ENCODE measurements at regions not wholly inside any gene's neighbourhood (a gene's known extent, or its start where the extent isn't known, plus 50 kb on each side); places are given as distances from the start of the nearest gene placed in this dataset.

GRCh38 chr11:87754685-87755084 is 420.6 kb downstream of the RAB38 start:
- Histone ChIP-seq H3K27ac (ENCODE audit: low read depth, low read length) (no peak overlapping the region), H3K9me3 (ENCODE audit: control insufficient read depth in 3 of 3, low read length in 3 of 3) (no peaks in the 10 kb centered on the region), H3K27me3 (ENCODE audit: control insufficient read depth in 3 of 3, insufficient read depth in 3 of 3, low read length in 3 of 3) (no peaks in the 10 kb centered on the region), H3K36me3 (ENCODE audit: control insufficient read depth in 3 of 3, insufficient read depth in 3 of 3, low read length in 3 of 3) (no peaks in the 10 kb centered on the region), H3K4me3 (ENCODE audit: low read length in 3 of 3) (no peak overlapping the region), H3K9ac (ENCODE audit: low read depth in 1 of 3, low read length in 3 of 3) (no peak overlapping the region), H3K4me1 (ENCODE audit: control insufficient read depth in 3 of 3, insufficient read depth in 3 of 3, low read length in 3 of 3) (no peaks in the 10 kb centered on the region)

- Histone ChIP-seq H3K36me3 (ENCODE audit: control insufficient read depth in 3 of 3, insufficient read depth in 3 of 3, low read length in 3 of 3) (no peaks in the 10 kb centered on the region), H3K9me3 (ENCODE audit: control insufficient read depth in 3 of 3, low read length in 3 of 3) (no peaks in the 10 kb centered on the region), H3K27ac (ENCODE audit: low read depth, low read length) (no peak overlapping the region), H3K27me3 (ENCODE audit: control insufficient read depth in 3 of 3, insufficient read depth in 3 of 3, low read length in 3 of 3) (no peaks in the 10 kb centered on the region), H3K4me3 (ENCODE audit: low read length in 3 of 3) (no peak overlapping the region), H3K4me1 (ENCODE audit: control insufficient read depth in 3 of 3, insufficient read depth in 3 of 3, low read length in 3 of 3) (no peaks in the 10 kb centered on the region), H3K9ac (ENCODE audit: low read depth in 1 of 3, low read length in 3 of 3) (no peak overlapping the region)
Measured at GRCh38 chr11:87753143-87753542, 422.1 kb downstream of the RAB38 start.

GRCh38 chr11:87743007-87743406 is 432.2 kb downstream of the RAB38 start:
- no peaks in the 10 kb centered on the region for H3K27me3 ChIP-seq (ENCODE audit: control insufficient read depth in 3 of 3, insufficient read depth in 3 of 3, low read length in 3 of 3)
- no peaks in the 10 kb centered on the region for H3K9me3 ChIP-seq (ENCODE audit: control insufficient read depth in 3 of 3, low read length in 3 of 3)
- no peak overlapping the region for H3K27ac ChIP-seq (ENCODE audit: low read depth, low read length)

GRCh38 chr11:87740968-87741367 is 434.3 kb downstream of the RAB38 start:
- H3K27ac ChIP-seq (ENCODE audit: low read depth, low read length): no peak overlapping the region
- H3K36me3 ChIP-seq (ENCODE audit: control insufficient read depth in 3 of 3, insufficient read depth in 3 of 3, low read length in 3 of 3): no peaks in the 10 kb centered on the region
- no peak overlapping the region for H3K9ac ChIP-seq (ENCODE audit: low read depth in 1 of 3, low read length in 3 of 3)
- no peaks in the 10 kb centered on the region for H3K9me3 ChIP-seq (ENCODE audit: control insufficient read depth in 3 of 3, low read length in 3 of 3)
- no peaks in the 10 kb centered on the region for H3K4me1 ChIP-seq (ENCODE audit: control insufficient read depth in 3 of 3, insufficient read depth in 3 of 3, low read length in 3 of 3)
- H3K4me3 ChIP-seq (ENCODE audit: low read length in 3 of 3): no peak overlapping the region
- H3K27me3 ChIP-seq (ENCODE audit: control insufficient read depth in 3 of 3, insufficient read depth in 3 of 3, low read length in 3 of 3): no peaks in the 10 kb centered on the region

More at GRCh38 chr11:87743007-87743406, 432.2 kb downstream of the RAB38 start:
- Histone ChIP-seq H3K4me1 (ENCODE audit: control insufficient read depth in 3 of 3, insufficient read depth in 3 of 3, low read length in 3 of 3) (no peaks in the 10 kb centered on the region), H3K9ac (ENCODE audit: low read depth in 1 of 3, low read length in 3 of 3) (no peak overlapping the region), H3K4me3 (ENCODE audit: low read length in 3 of 3) (no peak overlapping the region), H3K36me3 (ENCODE audit: control insufficient read depth in 3 of 3, insufficient read depth in 3 of 3, low read length in 3 of 3) (no peaks in the 10 kb centered on the region)

- no peak overlapping the region for H3K27ac ChIP-seq (ENCODE audit: low read depth, low read length)
- no peaks in the 10 kb centered on the region for H3K4me1 ChIP-seq (ENCODE audit: control insufficient read depth in 3 of 3, insufficient read depth in 3 of 3, low read length in 3 of 3)
- H3K36me3 ChIP-seq (ENCODE audit: control insufficient read depth in 3 of 3, insufficient read depth in 3 of 3, low read length in 3 of 3): no peaks in the 10 kb centered on the region
- H3K4me3 ChIP-seq (ENCODE audit: low read length in 3 of 3): no peak overlapping the region
- no peaks in the 10 kb centered on the region for H3K27me3 ChIP-seq (ENCODE audit: control insufficient read depth in 3 of 3, insufficient read depth in 3 of 3, low read length in 3 of 3)
- H3K9ac ChIP-seq (ENCODE audit: low read depth in 1 of 3, low read length in 3 of 3): no peak overlapping the region
- H3K9me3 ChIP-seq (ENCODE audit: control insufficient read depth in 3 of 3, low read length in 3 of 3): no peaks in the 10 kb centered on the region
Measured at GRCh38 chr11:87740451-87740850, 434.8 kb downstream of the RAB38 start.

- no peaks in the 10 kb centered on the region for H3K4me1 ChIP-seq (ENCODE audit: control insufficient read depth in 3 of 3, insufficient read depth in 3 of 3, low read length in 3 of 3)
- no peaks in the 10 kb centered on the region for H3K36me3 ChIP-seq (ENCODE audit: control insufficient read depth in 3 of 3, insufficient read depth in 3 of 3, low read length in 3 of 3)
- no peaks in the 10 kb centered on the region for H3K27me3 ChIP-seq (ENCODE audit: control insufficient read depth in 3 of 3, insufficient read depth in 3 of 3, low read length in 3 of 3)
- H3K9ac ChIP-seq (ENCODE audit: low read depth in 1 of 3, low read length in 3 of 3): no peak overlapping the region
- H3K4me3 ChIP-seq (ENCODE audit: low read length in 3 of 3): no peak overlapping the region
- no peaks in the 10 kb centered on the region for H3K9me3 ChIP-seq (ENCODE audit: control insufficient read depth in 3 of 3, low read length in 3 of 3)
- H3K27ac ChIP-seq (ENCODE audit: low read depth, low read length): no peak overlapping the region
Measured at GRCh38 chr11:87739766-87740165, 435.5 kb downstream of the RAB38 start.

- H3K27me3 ChIP-seq (ENCODE audit: control insufficient read depth in 3 of 3, insufficient read depth in 3 of 3, low read length in 3 of 3): no peaks in the 10 kb centered on the region
- no peaks in the 10 kb centered on the region for H3K9me3 ChIP-seq (ENCODE audit: control insufficient read depth in 3 of 3, low read length in 3 of 3)
Measured at GRCh38 chr11:87739261-87739660, 436.0 kb downstream of the RAB38 start.

GRCh38 chr11:87736928-87737327 is 438.3 kb downstream of the RAB38 start:
- Histone ChIP-seq H3K27ac (ENCODE audit: low read depth, low read length) (no peak overlapping the region), H3K4me3 (ENCODE audit: low read length in 3 of 3) (no peak overlapping the region), H3K9ac (ENCODE audit: low read depth in 1 of 3, low read length in 3 of 3) (no peak overlapping the region), H3K27me3 (ENCODE audit: control insufficient read depth in 3 of 3, insufficient read depth in 3 of 3, low read length in 3 of 3) (no peaks in the 10 kb centered on the region), H3K4me1 (ENCODE audit: control insufficient read depth in 3 of 3, insufficient read depth in 3 of 3, low read length in 3 of 3) (no peaks in the 10 kb centered on the region), H3K9me3 (ENCODE audit: control insufficient read depth in 3 of 3, low read length in 3 of 3) (no peaks in the 10 kb centered on the region), H3K36me3 (ENCODE audit: control insufficient read depth in 3 of 3, insufficient read depth in 3 of 3, low read length in 3 of 3) (no peaks in the 10 kb centered on the region)

More at GRCh38 chr11:87739261-87739660, 436.0 kb downstream of the RAB38 start:
- Histone ChIP-seq H3K4me1 (ENCODE audit: control insufficient read depth in 3 of 3, insufficient read depth in 3 of 3, low read length in 3 of 3) (no peaks in the 10 kb centered on the region), H3K36me3 (ENCODE audit: control insufficient read depth in 3 of 3, insufficient read depth in 3 of 3, low read length in 3 of 3) (no peaks in the 10 kb centered on the region), H3K4me3 (ENCODE audit: low read length in 3 of 3) (no peak overlapping the region), H3K9ac (ENCODE audit: low read depth in 1 of 3, low read length in 3 of 3) (no peak overlapping the region), H3K27ac (ENCODE audit: low read depth, low read length) (no peak overlapping the region)

- no peaks in the 10 kb centered on the region for H3K36me3 ChIP-seq (ENCODE audit: control insufficient read depth in 3 of 3, insufficient read depth in 3 of 3, low read length in 3 of 3)
- H3K9me3 ChIP-seq (ENCODE audit: control insufficient read depth in 3 of 3, low read length in 3 of 3): no peaks in the 10 kb centered on the region
- no peaks in the 10 kb centered on the region for H3K27me3 ChIP-seq (ENCODE audit: control insufficient read depth in 3 of 3, insufficient read depth in 3 of 3, low read length in 3 of 3)
- H3K9ac ChIP-seq (ENCODE audit: low read depth in 1 of 3, low read length in 3 of 3): no peak overlapping the region
- H3K27ac ChIP-seq (ENCODE audit: low read depth, low read length): no peak overlapping the region
- H3K4me3 ChIP-seq (ENCODE audit: low read length in 3 of 3): no peak overlapping the region
- no peaks in the 10 kb centered on the region for H3K4me1 ChIP-seq (ENCODE audit: control insufficient read depth in 3 of 3, insufficient read depth in 3 of 3, low read length in 3 of 3)
Measured at GRCh38 chr11:87726506-87726905, 448.7 kb downstream of the RAB38 start.

GRCh38 chr11:87724358-87724757 is 450.9 kb downstream of the RAB38 start:
- no peaks in the 10 kb centered on the region for H3K36me3 ChIP-seq (ENCODE audit: control insufficient read depth in 3 of 3, insufficient read depth in 3 of 3, low read length in 3 of 3)
- H3K27ac ChIP-seq (ENCODE audit: low read depth, low read length): no peak overlapping the region
- no peak overlapping the region for H3K9ac ChIP-seq (ENCODE audit: low read depth in 1 of 3, low read length in 3 of 3)
- H3K9me3 ChIP-seq (ENCODE audit: control insufficient read depth in 3 of 3, low read length in 3 of 3): no peaks in the 10 kb centered on the region
- H3K4me3 ChIP-seq (ENCODE audit: low read length in 3 of 3): no peak overlapping the region
- H3K27me3 ChIP-seq (ENCODE audit: control insufficient read depth in 3 of 3, insufficient read depth in 3 of 3, low read length in 3 of 3): no peaks in the 10 kb centered on the region
- no peaks in the 10 kb centered on the region for H3K4me1 ChIP-seq (ENCODE audit: control insufficient read depth in 3 of 3, insufficient read depth in 3 of 3, low read length in 3 of 3)
